GM12878 (cell line): ENCODE measurements at regions not wholly inside any gene's neighbourhood (a gene's known extent, or its start where the extent isn't known, plus 50 kb on each side); places are given as distances from the start of the nearest gene placed in this dataset.

Experiments used
- EGR1 ChIP-seq, 2 experiments: IDR thresholded peaks; 1 replicate in 1 of 2; 2 replicates in 1 of 2; pipeline ENCODE4 v1.6.1; 2011 to 2012; ENCODE audit warnings: low read depth in 2 of 2, low read length in 2 of 2, borderline replicate concordance in 1 of 2, mild to moderate bottlenecking in 1 of 2, moderate library complexity in 1 of 2
- KDM1A ChIP-seq: fragments of 200-600 bp; sonication (generic); IDR thresholded peaks from 2 replicates; pipeline ENCODE4 v1.6.1; 2016; ENCODE audit warnings: borderline replicate concordance
- MAX ChIP-seq: IDR thresholded peaks from 2 replicates; pipeline ENCODE4 v1.6.1; 2012; ENCODE audit warnings: low read depth, low read length, improper control_type of control experiment
- NFYA ChIP-seq: IDR thresholded peaks from 2 replicates; pipeline ENCODE4 v1.6.1; 2011; ENCODE audit warnings: low read depth, mild to moderate bottlenecking, low read length, improper control_type of control experiment, borderline replicate concordance
- NFYB ChIP-seq: IDR thresholded peaks from 2 replicates; pipeline ENCODE4 v1.6.1; 2011; ENCODE audit warnings: low read depth, mild to moderate bottlenecking, low read length, improper control_type of control experiment, moderate library complexity; ENCODE audit not compliant: insufficient read depth
- RCOR1 ChIP-seq: conservative IDR thresholded peaks from 2 replicates; pipeline ENCODE4 v1.6.1; 2012; ENCODE audit warnings: low read depth, low read length, improper control_type of control experiment
- TAF1 ChIP-seq: IDR thresholded peaks from 2 replicates; pipeline ENCODE4 v1.6.1; 2011; ENCODE audit warnings: mild to moderate bottlenecking, low read depth, low read length, borderline replicate concordance
- TARDBP ChIP-seq: IDR thresholded peaks from 2 replicates; pipeline ENCODE4 v1.6.1; 2016; ENCODE audit warnings: borderline replicate concordance
- ZNF274 ChIP-seq: IDR thresholded peaks from one replicate; pipeline ENCODE4 v1.8.0; 2011; ENCODE audit not compliant: insufficient read length, insufficient read depth
- TF ChIP-seq, protein P1 (sequence below): IDR thresholded peaks from 2 replicates; pipeline ENCODE4 v1.6.1; 2011; ENCODE audit warnings: low read depth, low read length, improper control_type of control experiment, borderline replicate concordance
- TF ChIP-seq, protein P2 (sequence below): IDR thresholded peaks from 2 replicates; pipeline ENCODE4 v1.6.1; 2011; ENCODE audit warnings: borderline replicate concordance, low read depth, mild to moderate bottlenecking, moderate library complexity, low read length; ENCODE audit not compliant: insufficient read depth, poor library complexity, severe bottlenecking
- TF ChIP-seq, protein P3 (sequence below), 3 experiments: IDR thresholded peaks in 2 of 3; conservative IDR thresholded peaks in 1 of 3; 2 replicates each; pipeline ENCODE4 v1.5.1; 2011; ENCODE audit warnings: low read depth in 3 of 3, low read length in 3 of 3, mild to moderate bottlenecking in 3 of 3, control low read depth in 2 of 3, moderate library complexity in 2 of 3, inconsistent platforms in 1 of 3, mixed read lengths in 1 of 3; ENCODE audit not compliant: control insufficient read depth in 2 of 3, insufficient read depth in 1 of 3; ENCODE audit errors: extremely low read depth in 1 of 3

DNA sequence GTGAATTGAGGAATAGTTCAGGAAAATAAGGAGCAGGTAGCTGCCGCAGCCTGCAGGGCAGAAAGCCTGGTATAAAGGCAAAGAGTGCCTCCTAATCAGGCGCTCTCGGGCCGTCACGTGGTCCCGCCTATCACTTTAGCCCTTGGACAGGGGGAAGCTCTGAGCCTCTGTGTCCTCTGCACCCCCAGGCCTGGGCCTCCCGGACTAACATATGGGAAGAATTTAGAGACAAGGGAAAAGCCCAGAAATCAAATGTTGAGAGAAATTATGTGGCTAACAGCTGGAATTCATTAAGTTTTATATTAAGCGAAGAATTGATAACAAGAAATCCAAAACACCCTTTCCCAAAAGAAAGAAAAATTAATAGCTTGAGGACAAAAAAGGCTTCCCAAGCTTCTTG, 417.7 kb downstream of the ATP23 start:
- no peak for TF ChIP-seq NFYA
- TF ChIP-seq, protein P1, sequence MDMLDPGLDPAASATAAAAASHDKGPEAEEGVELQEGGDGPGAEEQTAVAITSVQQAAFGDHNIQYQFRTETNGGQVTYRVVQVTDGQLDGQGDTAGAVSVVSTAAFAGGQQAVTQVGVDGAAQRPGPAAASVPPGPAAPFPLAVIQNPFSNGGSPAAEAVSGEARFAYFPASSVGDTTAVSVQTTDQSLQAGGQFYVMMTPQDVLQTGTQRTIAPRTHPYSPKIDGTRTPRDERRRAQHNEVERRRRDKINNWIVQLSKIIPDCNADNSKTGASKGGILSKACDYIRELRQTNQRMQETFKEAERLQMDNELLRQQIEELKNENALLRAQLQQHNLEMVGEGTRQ = no peak
- TF ChIP-seq, protein P2, sequence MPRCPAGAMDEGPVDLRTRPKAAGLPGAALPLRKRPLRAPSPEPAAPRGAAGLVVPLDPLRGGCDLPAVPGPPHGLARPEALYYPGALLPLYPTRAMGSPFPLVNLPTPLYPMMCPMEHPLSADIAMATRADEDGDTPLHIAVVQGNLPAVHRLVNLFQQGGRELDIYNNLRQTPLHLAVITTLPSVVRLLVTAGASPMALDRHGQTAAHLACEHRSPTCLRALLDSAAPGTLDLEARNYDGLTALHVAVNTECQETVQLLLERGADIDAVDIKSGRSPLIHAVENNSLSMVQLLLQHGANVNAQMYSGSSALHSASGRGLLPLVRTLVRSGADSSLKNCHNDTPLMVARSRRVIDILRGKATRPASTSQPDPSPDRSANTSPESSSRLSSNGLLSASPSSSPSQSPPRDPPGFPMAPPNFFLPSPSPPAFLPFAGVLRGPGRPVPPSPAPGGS = no peak
- TF ChIP-seq TAF1 = no peak
- TF ChIP-seq RCOR1 = no peak
- TF ChIP-seq EGR1 (IDR thresholded peaks at IDR 0.05; ENCODE audit: borderline replicate concordance in 1 of 2, low read depth in 2 of 2, low read length in 2 of 2) = no peak
- TF ChIP-seq MAX = no peak
- no peak for TF ChIP-seq KDM1A
- no peak for TF ChIP-seq NFYB
- TF ChIP-seq ZNF274 = no peak
- TF ChIP-seq TARDBP = no peak
- TF ChIP-seq, protein P3, sequence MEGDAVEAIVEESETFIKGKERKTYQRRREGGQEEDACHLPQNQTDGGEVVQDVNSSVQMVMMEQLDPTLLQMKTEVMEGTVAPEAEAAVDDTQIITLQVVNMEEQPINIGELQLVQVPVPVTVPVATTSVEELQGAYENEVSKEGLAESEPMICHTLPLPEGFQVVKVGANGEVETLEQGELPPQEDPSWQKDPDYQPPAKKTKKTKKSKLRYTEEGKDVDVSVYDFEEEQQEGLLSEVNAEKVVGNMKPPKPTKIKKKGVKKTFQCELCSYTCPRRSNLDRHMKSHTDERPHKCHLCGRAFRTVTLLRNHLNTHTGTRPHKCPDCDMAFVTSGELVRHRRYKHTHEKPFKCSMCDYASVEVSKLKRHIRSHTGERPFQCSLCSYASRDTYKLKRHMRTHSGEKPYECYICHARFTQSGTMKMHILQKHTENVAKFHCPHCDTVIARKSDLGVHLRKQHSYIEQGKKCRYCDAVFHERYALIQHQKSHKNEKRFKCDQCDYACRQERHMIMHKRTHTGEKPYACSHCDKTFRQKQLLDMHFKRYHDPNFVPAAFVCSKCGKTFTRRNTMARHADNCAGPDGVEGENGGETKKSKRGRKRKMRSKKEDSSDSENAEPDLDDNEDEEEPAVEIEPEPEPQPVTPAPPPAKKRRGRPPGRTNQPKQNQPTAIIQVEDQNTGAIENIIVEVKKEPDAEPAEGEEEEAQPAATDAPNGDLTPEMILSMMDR (IDR thresholded peaks at IDR 0.05 in 2 of 3, conservative IDR thresholded peaks at IDR 0.05 in 1 of 3; ENCODE audit: control insufficient read depth in 2 of 3, extremely low read depth in 1 of 3, insufficient read depth in 1 of 3, low read depth in 3 of 3, low read length in 3 of 3) = no peak
